ENCODE measurements at regions not wholly inside any gene's neighbourhood (a gene's known extent, or its start where the extent isn't known, plus 50 kb on each side); places are given as distances from the start of the nearest gene placed in this dataset.

DNA sequence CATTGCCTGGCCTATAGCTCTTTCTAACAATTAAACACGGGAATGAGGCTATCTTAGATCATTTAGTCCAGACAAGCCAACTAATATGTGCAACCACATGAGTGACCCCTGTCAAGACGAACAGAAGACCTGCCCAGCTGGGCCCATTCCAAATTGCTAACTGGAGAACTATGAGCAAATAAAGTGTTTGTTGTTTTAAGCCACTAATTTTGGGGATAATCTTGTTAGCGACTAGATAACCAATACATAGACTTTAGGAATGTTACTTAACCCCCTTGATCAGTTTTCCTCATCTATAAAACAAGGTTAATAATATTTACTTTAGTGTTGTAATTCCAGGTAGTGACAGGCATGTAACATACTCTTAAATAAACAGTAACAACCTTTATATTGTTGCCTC is 848.3 kb downstream of the METTL15 start:
- TF ChIP-seq, protein P1, sequence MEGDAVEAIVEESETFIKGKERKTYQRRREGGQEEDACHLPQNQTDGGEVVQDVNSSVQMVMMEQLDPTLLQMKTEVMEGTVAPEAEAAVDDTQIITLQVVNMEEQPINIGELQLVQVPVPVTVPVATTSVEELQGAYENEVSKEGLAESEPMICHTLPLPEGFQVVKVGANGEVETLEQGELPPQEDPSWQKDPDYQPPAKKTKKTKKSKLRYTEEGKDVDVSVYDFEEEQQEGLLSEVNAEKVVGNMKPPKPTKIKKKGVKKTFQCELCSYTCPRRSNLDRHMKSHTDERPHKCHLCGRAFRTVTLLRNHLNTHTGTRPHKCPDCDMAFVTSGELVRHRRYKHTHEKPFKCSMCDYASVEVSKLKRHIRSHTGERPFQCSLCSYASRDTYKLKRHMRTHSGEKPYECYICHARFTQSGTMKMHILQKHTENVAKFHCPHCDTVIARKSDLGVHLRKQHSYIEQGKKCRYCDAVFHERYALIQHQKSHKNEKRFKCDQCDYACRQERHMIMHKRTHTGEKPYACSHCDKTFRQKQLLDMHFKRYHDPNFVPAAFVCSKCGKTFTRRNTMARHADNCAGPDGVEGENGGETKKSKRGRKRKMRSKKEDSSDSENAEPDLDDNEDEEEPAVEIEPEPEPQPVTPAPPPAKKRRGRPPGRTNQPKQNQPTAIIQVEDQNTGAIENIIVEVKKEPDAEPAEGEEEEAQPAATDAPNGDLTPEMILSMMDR (IDR thresholded peaks at IDR 0.05; ENCODE audit: borderline replicate concordance, extremely low read depth, low read length, poor library complexity, severe bottlenecking): no peak
- TF ChIP-seq EZH2 (IDR thresholded peaks at IDR 0.05; ENCODE audit: borderline replicate concordance, low read depth, low read length, severe bottlenecking): no peak

Data from DND-41 (cell line).